KMS-11 (cell line): ENCODE measurements at regions not wholly inside any gene's neighbourhood (a gene's known extent, or its start where the extent isn't known, plus 50 kb on each side); places are given as distances from the start of the nearest gene placed in this dataset.

Experiments
- H2AFZ ChIP-seq: fragments of 200-600 bp; sonication (generic); 2 replicates; pipeline ENCODE4 v1.6.1; 2016; ENCODE audit warnings: antibody characterized with exemption, mixed run types, low read depth
- H3K27ac ChIP-seq: fragments of 200-600 bp; sonication (generic); 2 replicates; pipeline ENCODE4 v1.6.1; 2016; ENCODE audit warnings: mild to moderate bottlenecking, mixed run types
- H3K27me3 ChIP-seq: fragments of 200-600 bp; sonication (generic); 2 replicates; pipeline ENCODE4 v1.6.1; 2017; ENCODE audit warnings: mild to moderate bottlenecking, low read depth, mixed run types, moderate library complexity; ENCODE audit not compliant: insufficient read depth
- H3K36me3 ChIP-seq: fragments of 200-600 bp; sonication (generic); 2 replicates; pipeline ENCODE4 v1.6.1; 2017; ENCODE audit warnings: mild to moderate bottlenecking, mixed run types; ENCODE audit not compliant: insufficient read depth
- H3K4me1 ChIP-seq: fragments of 200-600 bp; sonication (generic); 2 replicates; pipeline ENCODE4 v1.6.1; 2016; ENCODE audit warnings: mild to moderate bottlenecking, low read depth, mixed run types; ENCODE audit not compliant: poor library complexity, severe bottlenecking
- H3K4me2 ChIP-seq: fragments of 200-600 bp; sonication (generic); 2 replicates; pipeline ENCODE4 v1.7.0; 2016; ENCODE audit warnings: mild to moderate bottlenecking, mixed run types
- H3K4me3 ChIP-seq: fragments of 200-600 bp; sonication (generic); IDR thresholded peaks from 2 replicates; pipeline ENCODE4 v1.6.1; 2017; ENCODE audit warnings: low read depth, low read length, mixed read lengths; ENCODE audit not compliant: insufficient read depth
- H3K79me2 ChIP-seq: fragments of 200-600 bp; sonication (generic); 2 replicates; pipeline ENCODE4 v1.6.1; 2016; ENCODE audit warnings: low read depth, mixed run types; ENCODE audit not compliant: insufficient read depth
- H3K9ac ChIP-seq: fragments of 200-600 bp; sonication (generic); 2 replicates; pipeline ENCODE4 v1.6.1; 2016; ENCODE audit warnings: mild to moderate bottlenecking, mixed run types
- H4K20me1 ChIP-seq: fragments of 200-600 bp; sonication (generic); 2 replicates; pipeline ENCODE4 v1.6.1; 2016; ENCODE audit warnings: mild to moderate bottlenecking, mixed run types; ENCODE audit not compliant: insufficient read depth
- TF ChIP-seq, protein P1 (sequence below): fragments of 200-600 bp; sonication (generic); conservative IDR thresholded peaks from 2 replicates; pipeline ENCODE4 v1.6.1; 2017; ENCODE audit warnings: low read depth, mild to moderate bottlenecking, antibody characterized with exemption, low read length, moderate library complexity, mixed read lengths

DNA sequence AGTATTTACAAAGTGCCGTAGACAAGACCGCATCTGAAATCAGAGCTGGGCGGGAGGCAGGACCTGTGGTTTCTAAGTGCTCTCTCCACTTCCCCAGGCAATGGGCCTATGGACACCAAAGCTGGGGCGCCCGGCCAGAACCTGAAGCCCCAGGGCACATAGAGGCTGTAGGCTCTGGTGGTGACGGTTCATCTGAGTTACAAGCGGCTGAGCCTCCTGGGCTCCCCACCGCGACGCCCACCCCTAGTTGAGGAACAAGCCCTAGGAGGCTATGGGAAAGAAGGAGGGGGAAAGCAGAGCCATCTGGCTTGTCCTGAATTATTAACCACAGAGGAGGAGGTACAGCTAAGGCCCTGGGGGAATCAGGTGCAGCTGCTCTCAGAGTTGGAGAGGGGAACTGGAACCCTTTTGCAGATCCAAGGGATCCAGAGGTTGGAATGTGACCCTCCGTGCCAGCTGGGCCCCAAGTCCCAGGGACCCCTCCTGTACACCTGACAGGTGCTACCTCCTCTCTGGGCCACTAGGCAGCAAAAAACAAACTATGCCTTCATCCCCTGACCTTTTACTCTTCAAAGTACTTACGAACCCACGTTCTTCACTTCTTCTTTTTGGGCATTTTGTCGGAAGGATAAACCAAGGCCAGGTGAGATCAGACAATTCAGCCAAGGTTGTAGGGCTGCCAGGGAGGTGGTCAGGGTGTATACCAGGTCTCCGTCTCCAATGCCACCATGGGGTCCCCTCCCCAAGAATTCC, 77.2 kb downstream of the ARL6IP4 start:
- TF ChIP-seq, protein P1, sequence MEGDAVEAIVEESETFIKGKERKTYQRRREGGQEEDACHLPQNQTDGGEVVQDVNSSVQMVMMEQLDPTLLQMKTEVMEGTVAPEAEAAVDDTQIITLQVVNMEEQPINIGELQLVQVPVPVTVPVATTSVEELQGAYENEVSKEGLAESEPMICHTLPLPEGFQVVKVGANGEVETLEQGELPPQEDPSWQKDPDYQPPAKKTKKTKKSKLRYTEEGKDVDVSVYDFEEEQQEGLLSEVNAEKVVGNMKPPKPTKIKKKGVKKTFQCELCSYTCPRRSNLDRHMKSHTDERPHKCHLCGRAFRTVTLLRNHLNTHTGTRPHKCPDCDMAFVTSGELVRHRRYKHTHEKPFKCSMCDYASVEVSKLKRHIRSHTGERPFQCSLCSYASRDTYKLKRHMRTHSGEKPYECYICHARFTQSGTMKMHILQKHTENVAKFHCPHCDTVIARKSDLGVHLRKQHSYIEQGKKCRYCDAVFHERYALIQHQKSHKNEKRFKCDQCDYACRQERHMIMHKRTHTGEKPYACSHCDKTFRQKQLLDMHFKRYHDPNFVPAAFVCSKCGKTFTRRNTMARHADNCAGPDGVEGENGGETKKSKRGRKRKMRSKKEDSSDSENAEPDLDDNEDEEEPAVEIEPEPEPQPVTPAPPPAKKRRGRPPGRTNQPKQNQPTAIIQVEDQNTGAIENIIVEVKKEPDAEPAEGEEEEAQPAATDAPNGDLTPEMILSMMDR, result no peak
- peaks cover 8% of the 10 kb centered on the region for H3K4me1 ChIP-seq

DNA sequence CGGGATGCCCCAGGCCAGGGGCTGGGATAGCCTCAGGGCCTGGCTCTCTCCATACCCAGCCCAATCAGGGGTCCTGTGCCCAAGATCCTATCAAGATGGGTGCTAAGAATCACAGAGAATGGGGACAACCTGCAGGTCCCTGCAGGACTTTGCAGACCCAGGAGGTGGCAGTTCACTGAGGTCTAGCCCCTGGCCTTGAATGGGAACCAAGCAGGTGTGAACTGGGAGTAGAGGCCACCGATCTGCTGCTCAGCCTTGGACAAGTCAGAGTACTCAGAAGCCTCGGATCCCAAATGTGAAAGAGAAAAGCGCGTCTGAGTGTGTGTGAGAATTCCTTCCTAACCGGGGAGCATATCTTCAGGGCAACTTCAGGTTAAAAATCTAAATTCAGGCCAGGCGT, 76.2 kb downstream of the ARL6IP4 start:
- H4K20me1 ChIP-seq, result no peaks in the 10 kb centered on the region
- no peak overlapping the region for H3K4me3 ChIP-seq
- H3K27ac ChIP-seq, result no peak overlapping the region
- no peak overlapping the region for H3K9ac ChIP-seq
- TF ChIP-seq, protein P1, result no peak
- no peaks in the 10 kb centered on the region for H3K79me2 ChIP-seq
- no peak overlapping the region for H3K4me2 ChIP-seq
- no peaks in the 10 kb centered on the region for H3K4me1 ChIP-seq
- H3K27me3 ChIP-seq, result no peaks in the 10 kb centered on the region
- H2AFZ ChIP-seq, result no peak overlapping the region
- H3K36me3 ChIP-seq, result no peaks in the 10 kb centered on the region

More for the DNA sequence above, 77.2 kb downstream of the ARL6IP4 start:
- Histone ChIP-seq H3K27me3 (no peaks in the 10 kb centered on the region), H4K20me1 (no peaks in the 10 kb centered on the region), H3K4me3 (no peak overlapping the region), H3K4me2 (no peak overlapping the region), H3K27ac (no peak overlapping the region), H3K9ac (no peak overlapping the region), H2AFZ (no peak overlapping the region), H3K79me2 (no peaks in the 10 kb centered on the region), H3K36me3 (no peaks in the 10 kb centered on the region)

DNA sequence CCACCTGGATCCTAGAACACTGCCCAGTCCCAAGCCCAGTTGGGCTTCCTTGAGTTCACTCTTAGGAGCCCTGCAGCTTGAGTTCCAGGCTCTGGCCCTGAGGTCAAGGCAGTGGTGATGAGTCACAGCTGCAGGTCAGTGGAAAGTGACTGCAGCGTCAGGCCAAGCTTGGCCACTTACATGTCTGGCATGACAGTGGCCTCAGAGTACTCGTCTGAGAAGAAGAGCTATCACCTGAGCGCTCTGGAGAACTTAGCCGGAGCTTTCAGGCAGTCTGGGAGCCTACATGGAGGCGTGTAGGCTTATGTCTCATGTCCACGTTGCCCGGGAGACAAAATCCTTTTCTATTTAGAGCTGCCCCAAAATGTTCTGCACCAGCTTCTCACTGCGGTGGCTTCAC, 75.6 kb downstream of the ARL6IP4 start:
- TF ChIP-seq, protein P1, result no peak
- H3K4me3 ChIP-seq, result no peak overlapping the region
- no peaks in the 10 kb centered on the region for H3K79me2 ChIP-seq
- H2AFZ ChIP-seq, result no peak overlapping the region
- H3K4me2 ChIP-seq, result no peak overlapping the region
- H3K27me3 ChIP-seq, result no peaks in the 10 kb centered on the region
- H3K9ac ChIP-seq, result no peak overlapping the region
- H3K4me1 ChIP-seq, result no peaks in the 10 kb centered on the region
- H3K36me3 ChIP-seq, result no peaks in the 10 kb centered on the region
- H4K20me1 ChIP-seq, result no peaks in the 10 kb centered on the region
- no peak overlapping the region for H3K27ac ChIP-seq

DNA sequence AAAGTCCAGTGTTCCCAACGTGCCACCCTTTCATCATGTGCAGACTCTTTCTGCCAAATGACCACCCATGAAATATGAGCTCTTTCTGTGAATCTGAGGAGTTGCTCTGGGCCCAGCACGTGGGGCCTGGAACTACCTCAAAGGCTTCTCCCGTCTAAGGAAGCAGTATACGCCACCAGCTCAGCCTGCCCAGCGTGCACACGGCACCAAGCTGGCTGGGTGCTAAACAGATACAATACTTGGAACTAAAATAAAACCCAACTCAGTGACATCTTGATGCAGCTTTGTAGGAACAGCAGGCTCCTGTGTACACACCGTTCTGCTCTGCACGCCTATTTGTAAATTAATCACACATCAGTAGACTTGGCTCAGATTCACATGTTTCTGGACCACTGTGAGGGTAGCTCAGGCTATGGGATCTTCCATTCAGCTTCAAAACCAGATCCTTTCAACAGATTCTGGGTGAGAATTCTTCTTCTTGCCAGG, 74.8 kb downstream of the ARL6IP4 start:
- no peak overlapping the region for H3K4me2 ChIP-seq
- no peaks in the 10 kb centered on the region for H3K4me1 ChIP-seq
- no peak overlapping the region for H2AFZ ChIP-seq
- no peaks in the 10 kb centered on the region for H3K27me3 ChIP-seq
- H3K27ac ChIP-seq, result no peak overlapping the region
- TF ChIP-seq, protein P1, result no peak
- no peaks in the 10 kb centered on the region for H3K36me3 ChIP-seq
- no peaks in the 10 kb centered on the region for H4K20me1 ChIP-seq
- H3K9ac ChIP-seq, result no peak overlapping the region
- H3K4me3 ChIP-seq, result no peak overlapping the region
- H3K79me2 ChIP-seq, result no peaks in the 10 kb centered on the region
